ENCODE measurements at regions not wholly inside any gene's neighbourhood (a gene's known extent, or its start where the extent isn't known, plus 50 kb on each side); places are given as distances from the start of the nearest gene placed in this dataset.

DNA sequence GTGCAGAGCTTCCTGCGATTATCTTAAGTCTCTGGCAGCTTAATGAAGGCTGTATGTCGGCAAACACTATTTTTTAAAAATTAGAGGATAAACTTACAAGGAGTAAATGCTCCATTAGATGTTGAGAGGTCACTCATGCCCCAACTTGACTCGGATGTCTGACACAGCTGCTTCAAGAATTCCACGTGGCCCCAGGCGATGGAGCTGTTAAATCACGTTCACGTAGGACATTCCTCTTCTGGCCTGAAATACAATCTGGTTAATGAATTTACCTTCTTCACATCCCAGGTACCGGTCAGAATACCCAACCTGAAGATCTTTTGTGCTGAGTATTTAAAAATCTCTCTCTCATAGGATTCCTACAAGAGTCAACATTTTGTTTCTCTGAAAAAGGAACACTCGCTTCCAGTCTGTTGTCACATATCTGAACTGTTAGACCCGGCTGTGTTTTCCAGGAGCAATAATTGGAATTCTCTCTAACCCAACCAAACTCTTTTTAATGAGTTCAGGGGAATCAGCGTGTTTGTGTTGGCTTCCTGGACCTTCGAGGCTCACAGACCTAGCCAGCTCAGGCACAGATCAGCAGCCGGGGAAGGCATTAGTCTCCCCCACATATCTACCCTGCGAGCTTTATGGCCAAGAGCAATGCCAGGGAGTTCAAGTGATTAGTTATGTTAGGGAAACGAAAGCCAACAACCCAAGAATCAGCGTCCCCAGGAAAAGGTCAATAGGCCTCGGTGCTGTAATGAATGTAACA is 284.9 kb downstream of the FGFR2 start (continued):
- TF ChIP-seq, protein P1, sequence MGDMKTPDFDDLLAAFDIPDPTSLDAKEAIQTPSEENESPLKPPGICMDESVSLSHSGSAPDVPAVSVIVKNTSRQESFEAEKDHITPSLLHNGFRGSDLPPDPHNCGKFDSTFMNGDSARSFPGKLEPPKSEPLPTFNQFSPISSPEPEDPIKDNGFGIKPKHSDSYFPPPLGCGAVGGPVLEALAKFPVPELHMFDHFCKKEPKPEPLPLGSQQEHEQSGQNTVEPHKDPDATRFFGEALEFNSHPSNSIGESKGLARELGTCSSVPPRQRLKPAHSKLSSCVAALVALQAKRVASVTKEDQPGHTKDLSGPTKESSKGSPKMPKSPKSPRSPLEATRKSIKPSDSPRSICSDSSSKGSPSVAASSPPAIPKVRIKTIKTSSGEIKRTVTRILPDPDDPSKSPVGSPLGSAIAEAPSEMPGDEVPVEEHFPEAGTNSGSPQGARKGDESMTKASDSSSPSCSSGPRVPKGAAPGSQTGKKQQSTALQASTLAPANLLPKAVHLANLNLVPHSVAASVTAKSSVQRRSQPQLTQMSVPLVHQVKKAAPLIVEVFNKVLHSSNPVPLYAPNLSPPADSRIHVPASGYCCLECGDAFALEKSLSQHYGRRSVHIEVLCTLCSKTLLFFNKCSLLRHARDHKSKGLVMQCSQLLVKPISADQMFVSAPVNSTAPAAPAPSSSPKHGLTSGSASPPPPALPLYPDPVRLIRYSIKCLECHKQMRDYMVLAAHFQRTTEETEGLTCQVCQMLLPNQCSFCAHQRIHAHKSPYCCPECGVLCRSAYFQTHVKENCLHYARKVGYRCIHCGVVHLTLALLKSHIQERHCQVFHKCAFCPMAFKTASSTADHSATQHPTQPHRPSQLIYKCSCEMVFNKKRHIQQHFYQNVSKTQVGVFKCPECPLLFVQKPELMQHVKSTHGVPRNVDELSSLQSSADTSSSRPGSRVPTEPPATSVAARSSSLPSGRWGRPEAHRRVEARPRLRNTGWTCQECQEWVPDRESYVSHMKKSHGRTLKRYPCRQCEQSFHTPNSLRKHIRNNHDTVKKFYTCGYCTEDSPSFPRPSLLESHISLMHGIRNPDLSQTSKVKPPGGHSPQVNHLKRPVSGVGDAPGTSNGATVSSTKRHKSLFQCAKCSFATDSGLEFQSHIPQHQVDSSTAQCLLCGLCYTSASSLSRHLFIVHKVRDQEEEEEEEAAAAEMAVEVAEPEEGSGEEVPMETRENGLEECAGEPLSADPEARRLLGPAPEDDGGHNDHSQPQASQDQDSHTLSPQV (IDR thresholded peaks at IDR 0.05) = no peak
- TF ChIP-seq SMC3 (IDR thresholded peaks at IDR 0.05; ENCODE audit: borderline replicate concordance, low read length) = no peak

DNA sequence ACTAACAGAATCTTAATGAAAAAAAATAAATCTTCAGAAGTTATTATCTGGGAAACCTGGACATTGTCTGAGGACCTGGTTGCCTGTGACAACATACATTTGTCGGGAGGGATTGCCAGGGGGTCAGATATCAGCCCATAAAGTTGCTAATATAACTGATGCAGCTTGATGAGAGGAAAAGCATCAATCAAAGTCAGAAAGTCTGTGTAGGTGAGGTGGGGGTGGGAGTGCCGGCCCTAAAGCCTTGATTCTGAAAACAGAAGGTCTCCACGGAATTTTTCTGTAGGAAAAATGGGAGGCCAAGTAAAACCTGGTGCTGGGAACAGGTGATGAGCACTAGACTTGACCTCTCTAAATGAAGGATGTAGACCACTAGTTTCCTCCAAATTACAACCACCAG is 281.8 kb downstream of the FGFR2 start:
- no peak overlapping the region for H3K9ac ChIP-seq (ENCODE audit: control insufficient read depth, insufficient read depth, low read length)
- H3K4me3 ChIP-seq = no peak overlapping the region
- H4K20me1 ChIP-seq (ENCODE audit: control insufficient read depth, insufficient read depth) = no peaks in the 10 kb centered on the region
- H3K27ac ChIP-seq (ENCODE audit: control insufficient read depth, insufficient read depth) = no peak overlapping the region
- no peaks in the 10 kb centered on the region for H3K4me1 ChIP-seq (ENCODE audit: control insufficient read depth, insufficient read depth, low read length)
- H3K36me3 ChIP-seq (ENCODE audit: control insufficient read depth in 2 of 2, insufficient read depth in 2 of 2, low read length in 1 of 2) = no peaks in the 10 kb centered on the region
- SMC1A ChIA-PET (ENCODE audit: uncharacterized antibody, unreplicated experiment) = no interaction called here
- intact Hi-C loops (cut with micrococcal nuclease; ENCODE audit: unreplicated experiment) = no loop called here
- H3K9me3 ChIP-seq (replicated peaks; ENCODE audit: control insufficient read depth, insufficient read depth, low read length) = no peaks in the 10 kb centered on the region
- RAD21 ChIA-PET (ENCODE audit: unreplicated experiment) = no interaction called here
- CTCF ChIA-PET = no interaction called here
- in situ Hi-C loops (cut with MboI) = no loop called here
- no peak for DNase-seq (ENCODE audit: low read depth, low spot score)
- no peaks in the 10 kb centered on the region for H3K27me3 ChIP-seq (replicated peaks in 1 of 2; ENCODE audit: control insufficient read depth in 2 of 2, insufficient read depth in 2 of 2, low read length in 1 of 2)
- BruUV-seq (replicated peaks) = no TSS peak
- H2AFZ ChIP-seq (ENCODE audit: control insufficient read depth, low read depth, low read length) = no peak overlapping the region
- ATAC-seq = no peak
- POLR2A ChIA-PET = no interaction called here
- no peaks in the 10 kb centered on the region for H3K79me2 ChIP-seq (ENCODE audit: control insufficient read depth, insufficient read depth, low read length)
- H3K4me2 ChIP-seq (ENCODE audit: control insufficient read depth, insufficient read depth) = no peak overlapping the region
- WGBS (ENCODE audit: insufficient coverage, insufficient replicate concordance, low lambda C conversion rate, missing lambda C conversion rate) = 2% methylated on average over 3 of the region's 3 CpGs
- FAIRE-seq = no peak
- TF ChIP-seq SREBF2 (IDR thresholded peaks at IDR 0.05; ENCODE audit: low read length) (no peak), CHD1 (IDR thresholded peaks at IDR 0.05; ENCODE audit: low read depth, low read length) (no peak), NFYA (IDR thresholded peaks at IDR 0.05; ENCODE audit: borderline replicate concordance, low read depth, low read length) (no peak), BHLHE40 (IDR thresholded peaks at IDR 0.05; ENCODE audit: borderline replicate concordance in 1 of 2, low read depth in 2 of 2, low read length in 1 of 2) (no peak), HDAC6 (IDR thresholded peaks at IDR 0.05; ENCODE audit: unreplicated experiment) (no peak), EP300 (IDR thresholded peaks at IDR 0.05; ENCODE audit: borderline replicate concordance in 1 of 2, control insufficient read depth in 1 of 2, low read depth in 2 of 2, low read length in 2 of 2) (no peak)
- TF ChIP-seq, protein P2, sequence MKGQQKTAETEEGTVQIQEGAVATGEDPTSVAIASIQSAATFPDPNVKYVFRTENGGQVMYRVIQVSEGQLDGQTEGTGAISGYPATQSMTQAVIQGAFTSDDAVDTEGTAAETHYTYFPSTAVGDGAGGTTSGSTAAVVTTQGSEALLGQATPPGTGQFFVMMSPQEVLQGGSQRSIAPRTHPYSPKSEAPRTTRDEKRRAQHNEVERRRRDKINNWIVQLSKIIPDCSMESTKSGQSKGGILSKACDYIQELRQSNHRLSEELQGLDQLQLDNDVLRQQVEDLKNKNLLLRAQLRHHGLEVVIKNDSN (IDR thresholded peaks at IDR 0.05; ENCODE audit: borderline replicate concordance, extremely low read length, insufficient read depth, low read depth, low read length) = no peak
- TF ChIP-seq, protein P3, sequence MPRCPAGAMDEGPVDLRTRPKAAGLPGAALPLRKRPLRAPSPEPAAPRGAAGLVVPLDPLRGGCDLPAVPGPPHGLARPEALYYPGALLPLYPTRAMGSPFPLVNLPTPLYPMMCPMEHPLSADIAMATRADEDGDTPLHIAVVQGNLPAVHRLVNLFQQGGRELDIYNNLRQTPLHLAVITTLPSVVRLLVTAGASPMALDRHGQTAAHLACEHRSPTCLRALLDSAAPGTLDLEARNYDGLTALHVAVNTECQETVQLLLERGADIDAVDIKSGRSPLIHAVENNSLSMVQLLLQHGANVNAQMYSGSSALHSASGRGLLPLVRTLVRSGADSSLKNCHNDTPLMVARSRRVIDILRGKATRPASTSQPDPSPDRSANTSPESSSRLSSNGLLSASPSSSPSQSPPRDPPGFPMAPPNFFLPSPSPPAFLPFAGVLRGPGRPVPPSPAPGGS (IDR thresholded peaks at IDR 0.05; ENCODE audit: borderline replicate concordance, insufficient read depth, low read depth, low read length, poor library complexity, severe bottlenecking) = no peak

All from GM12878 (cell line).